ENCODE measurements at regions not wholly inside any gene's neighbourhood (a gene's known extent, or its start where the extent isn't known, plus 50 kb on each side); places are given as distances from the start of the nearest gene placed in this dataset.

- no peak for DNase-seq (ENCODE audit: low read depth)
- TF ChIP-seq CTCF (IDR thresholded peaks at IDR 0.05; ENCODE audit: control insufficient read depth, extremely low read depth, insufficient read depth) = no peak
- H3K4me3 ChIP-seq (ENCODE audit: low read depth, low read length) = no peak overlapping the region
These were observed 195.6 kb upstream of the DACH1 start for GRCh38 chr13:72062566-72062965.

- no peak for TF ChIP-seq CTCF (IDR thresholded peaks at IDR 0.05; ENCODE audit: control insufficient read depth, extremely low read depth, insufficient read depth)
- H3K4me3 ChIP-seq (ENCODE audit: low read depth, low read length) = no peak overlapping the region
- DNase-seq (ENCODE audit: low read depth) = no peak
These were observed 194.6 kb upstream of the DACH1 start for GRCh38 chr13:72061613-72062012.

GRCh38 chr13:72050251-72050650 is 183.2 kb upstream of the DACH1 start:
- H3K4me3 ChIP-seq (ENCODE audit: low read depth, low read length) = no peak overlapping the region
- no peak for TF ChIP-seq CTCF (IDR thresholded peaks at IDR 0.05; ENCODE audit: control insufficient read depth, extremely low read depth, insufficient read depth)
- DNase-seq (ENCODE audit: low read depth) = no peak

GRCh38 chr13:72043366-72043765 is 176.4 kb upstream of the DACH1 start:
- TF ChIP-seq CTCF (IDR thresholded peaks at IDR 0.05; ENCODE audit: control insufficient read depth, extremely low read depth, insufficient read depth) = no peak

GRCh38 chr13:72041165-72041564 is 174.2 kb upstream of the DACH1 start:
- no peak for TF ChIP-seq CTCF (IDR thresholded peaks at IDR 0.05; ENCODE audit: control insufficient read depth, extremely low read depth, insufficient read depth)
- DNase-seq (ENCODE audit: low read depth) = no peak
- no peak overlapping the region for H3K4me3 ChIP-seq (ENCODE audit: low read depth, low read length)

More at GRCh38 chr13:72043366-72043765, 176.4 kb upstream of the DACH1 start:
- no peak overlapping the region for H3K4me3 ChIP-seq (ENCODE audit: low read depth, low read length)
- no peak for DNase-seq (ENCODE audit: low read depth)

- no peak for DNase-seq (ENCODE audit: low read depth)
- TF ChIP-seq CTCF (IDR thresholded peaks at IDR 0.05; ENCODE audit: control insufficient read depth, extremely low read depth, insufficient read depth) = no peak
- H3K4me3 ChIP-seq (ENCODE audit: low read depth, low read length) = no peak overlapping the region
These were observed 172.1 kb upstream of the DACH1 start for GRCh38 chr13:72039126-72039525.

GRCh38 chr13:72029981-72030380 is 163.0 kb upstream of the DACH1 start:
- no peak for DNase-seq (ENCODE audit: low read depth)
- no peak overlapping the region for H3K4me3 ChIP-seq (ENCODE audit: low read depth, low read length)
- no peak for TF ChIP-seq CTCF (IDR thresholded peaks at IDR 0.05; ENCODE audit: control insufficient read depth, extremely low read depth, insufficient read depth)

Data from LNCaP clone FGC (cell line).